ENCODE measurements at regions not wholly inside any gene's neighbourhood (a gene's known extent, or its start where the extent isn't known, plus 50 kb on each side); places are given as distances from the start of the nearest gene placed in this dataset.

DNA sequence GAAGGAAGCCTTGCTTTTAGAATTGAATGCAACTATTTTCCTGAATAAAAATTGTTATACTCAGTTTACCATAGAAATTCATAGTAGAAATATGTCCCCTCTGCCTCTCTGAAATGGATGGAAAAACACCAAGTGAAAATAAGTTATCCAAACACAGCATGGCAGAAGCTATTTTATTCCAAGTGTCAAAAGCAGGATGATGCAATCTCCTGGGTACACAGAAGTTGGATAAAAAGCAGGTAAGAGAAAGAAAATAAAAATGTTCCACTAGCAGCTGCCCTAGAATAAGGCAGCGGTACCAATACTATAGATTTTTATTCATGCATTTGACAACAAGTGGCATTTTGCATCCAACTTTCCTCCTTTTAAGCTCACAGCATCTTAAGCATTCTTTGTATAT, 89.0 kb upstream of the TENT5D start:
- Histone ChIP-seq H3K27ac (ENCODE audit: low read depth, low read length) (no peak overlapping the region), H2BK5ac (ENCODE audit: low read depth, low read length) (no peak overlapping the region), H2BK15ac (ENCODE audit: low read length) (no peak overlapping the region), H3K4me1 (replicated peaks in 1 of 4; ENCODE audit: control insufficient read depth in 3 of 4, insufficient read depth in 4 of 4, low read length in 3 of 4) (no peaks in the 10 kb centered on the region), H3K79me2 (ENCODE audit: control insufficient read depth in 1 of 2, insufficient read depth in 2 of 2, low read length in 2 of 2) (no peaks in the 10 kb centered on the region), H3K27me3 (replicated peaks in 1 of 4; ENCODE audit: control insufficient read depth in 3 of 4, extremely low read depth in 1 of 4, insufficient read depth in 3 of 4, low read length in 3 of 4) (no peaks in the 10 kb centered on the region), H3K9ac (replicated peaks in 1 of 4; ENCODE audit: extremely low read depth in 1 of 4, low read depth in 3 of 4, low read length in 3 of 4) (no peak overlapping the region), H3K23me2 (ENCODE audit: low read depth, low read length) (no peaks in the 10 kb centered on the region), H2BK12ac (ENCODE audit: low read depth, low read length) (no peak overlapping the region), H2BK20ac (ENCODE audit: low read length) (no peak overlapping the region), H3K36me3 (ENCODE audit: control insufficient read depth in 2 of 4, insufficient read depth in 4 of 4, low read length in 3 of 4) (no peaks in the 10 kb centered on the region), H2BK120ac (replicated peaks; ENCODE audit: low read depth, low read length) (no peak overlapping the region), H3K4me3 (ENCODE audit: extremely low read depth in 1 of 4, insufficient read depth in 2 of 4, low read depth in 3 of 4, low read length in 4 of 4) (no peak overlapping the region), H2AK5ac (ENCODE audit: low read depth, low read length) (no peak overlapping the region), H3K4me2 (ENCODE audit: insufficient read depth in 1 of 2, low read depth in 2 of 2, low read length in 2 of 2) (no peak overlapping the region), H3K56ac (replicated peaks; ENCODE audit: insufficient read length, low read depth, low read length) (no peak overlapping the region), H4K91ac (replicated peaks; ENCODE audit: insufficient read length, low read length) (no peak overlapping the region), H3K4ac (replicated peaks; ENCODE audit: insufficient read length, low read depth, low read length) (no peak overlapping the region), H3K23ac (ENCODE audit: insufficient read length) (no peak overlapping the region), H3K9me3 (ENCODE audit: insufficient read depth in 2 of 2, low read depth in 1 of 2, low read length in 1 of 2) (no peaks in the 10 kb centered on the region), H3K18ac (ENCODE audit: extremely low read depth, low read length) (no peak overlapping the region), H4K5ac (ENCODE audit: insufficient read length, low read depth, low read length) (no peak overlapping the region), H3K79me1 (ENCODE audit: low read depth, low read length) (no peaks in the 10 kb centered on the region), H4K20me1 (replicated peaks in 1 of 2; ENCODE audit: control insufficient read depth in 1 of 2, insufficient read depth in 2 of 2, low read length in 2 of 2) (no peaks in the 10 kb centered on the region), H4K8ac (ENCODE audit: extremely low read depth, insufficient read depth, low read length) (no peak overlapping the region), H3K14ac (ENCODE audit: insufficient read length) (no peak overlapping the region), H2AFZ (ENCODE audit: low read length) (no peak overlapping the region)
- CTCF ChIA-PET (ENCODE audit: partially characterized antibody), result no interaction called here
- POLR2A ChIA-PET (ENCODE audit: partially characterized antibody), result no interaction called here
- TF ChIP-seq SAP30 (IDR thresholded peaks at IDR 0.05; ENCODE audit: insufficient read depth, insufficient replicate concordance, low read length) (no peak), CEBPB (IDR thresholded peaks at IDR 0.05; ENCODE audit: low read depth, low read length) (peak; percentile 73; the same call in 1 of the 2 replicates)
- no peak for FAIRE-seq
- 50% methylated on average over 1 of the region's 1 CpG; no CpG with 5 or more reads in 1 of the 2 experiments for WGBS, 2 experiments (ENCODE audit: extremely low coverage in 1 of 2, insufficient coverage in 1 of 2, insufficient read length in 1 of 2, insufficient replicate concordance in 2 of 2, low coverage in 1 of 2, low lambda C conversion rate in 2 of 2, missing lambda C conversion rate in 1 of 2)
- DNase-seq (ENCODE audit: low read depth in 1 of 2, low spot score in 2 of 2), result no peak
